OCI-LY7 (cell line): ENCODE measurements at regions not wholly inside any gene's neighbourhood (a gene's known extent, or its start where the extent isn't known, plus 50 kb on each side); places are given as distances from the start of the nearest gene placed in this dataset.

Source experiments
- BruUV-seq: library from RNA; stranded (reverse); fragments of 400-500 nt; replicated peaks from 2 replicates; lab custom pipeline; 2021; lab: Mats Ljungman, UMichigan
- CTCF ChIA-PET: fragments of 300-600 bp; sonication (Branson Sonifier 250); formaldehyde crosslinking; loops from one replicate; lab custom pipeline; 2022; ENCODE audit warnings: antibody characterized with exemption; ENCODE audit not compliant: unreplicated experiment; lab: Charles Lee
- POLR2A ChIA-PET: fragments of 300-600 bp; sonication (Branson Sonifier 250); formaldehyde crosslinking; loops from one replicate; lab custom pipeline; 2022; ENCODE audit warnings: antibody characterized with exemption; lab: Charles Lee
- DNase-seq: peaks from one replicate; pipeline ENCODE4 v3.0.0-alpha.2; 2015; ENCODE audit warnings: low spot score
- H2AFZ ChIP-seq: fragments of 200-600 bp; sonication (generic), shearing (Covaris generic); 2 replicates; pipeline ENCODE4 v1.6.1; 2014; ENCODE audit warnings: mild to moderate bottlenecking, antibody characterized with exemption, low read length, moderate library complexity
- H3K27ac ChIP-seq: fragments of 200-600 bp; sonication (generic); 2 replicates; pipeline ENCODE4 v1.5.1; 2014; ENCODE audit warnings: mixed run types, low read depth, mild to moderate bottlenecking, moderate library complexity, low read length, inconsistent platforms; ENCODE audit not compliant: poor library complexity, severe bottlenecking
- H3K36me3 ChIP-seq: fragments of 200-600 bp; sonication (generic); 2 replicates; pipeline ENCODE4 v1.6.1; 2014; ENCODE audit warnings: mild to moderate bottlenecking, antibody characterized with exemption, low read length, moderate library complexity, mixed read lengths; ENCODE audit not compliant: insufficient read depth
- H3K4me1 ChIP-seq: fragments of 200-600 bp; sonication (generic); 2 replicates; pipeline ENCODE4 v1.5.1; 2014; ENCODE audit warnings: mild to moderate bottlenecking, low read length; ENCODE audit not compliant: insufficient read depth, poor library complexity, severe bottlenecking
- H3K4me2 ChIP-seq: fragments of 200-600 bp; sonication (generic); 2 replicates; pipeline ENCODE4 v1.6.1; 2014; ENCODE audit warnings: mild to moderate bottlenecking, low read length
- H3K4me3 ChIP-seq: fragments of 200-600 bp; sonication (generic); 2 replicates; pipeline ENCODE4 v1.5.1; 2014; ENCODE audit warnings: mild to moderate bottlenecking, low read depth, low read length; ENCODE audit not compliant: poor library complexity, severe bottlenecking
- H3K79me2 ChIP-seq: fragments of 200-600 bp; sonication (generic); 2 replicates; pipeline ENCODE4 v1.6.1; 2016; ENCODE audit warnings: low read depth, mild to moderate bottlenecking, low read length, moderate library complexity, mixed read lengths; ENCODE audit not compliant: insufficient read depth
- H3K9me2 ChIP-seq: fragments of 200-600 bp; sonication (generic); 2 replicates; pipeline ENCODE4 v1.6.1; 2016; ENCODE audit warnings: mild to moderate bottlenecking, low read length, mixed read lengths; ENCODE audit not compliant: insufficient read depth
- H3K9me3 ChIP-seq: fragments of 200-600 bp; sonication (generic); 2 replicates; pipeline ENCODE4 v1.6.1; 2014; ENCODE audit warnings: mild to moderate bottlenecking, mixed run types, low read length, mixed read lengths
- H4K20me1 ChIP-seq: fragments of 200-600 bp; sonication (generic); 2 replicates; pipeline ENCODE4 v1.6.1; 2014; ENCODE audit warnings: mild to moderate bottlenecking, antibody characterized with exemption, low read length, moderate library complexity, mixed read lengths; ENCODE audit not compliant: insufficient read depth
- CTCF ChIP-seq: fragments of 200-600 bp; sonication (generic); conservative IDR thresholded peaks from 2 replicates; pipeline ENCODE4 v1.5.1; 2014; ENCODE audit warnings: mild to moderate bottlenecking, antibody characterized with exemption, low read length, moderate library complexity, mixed read lengths
- EZH2phosphoT487 ChIP-seq: fragments of 200-600 bp; sonication (generic); IDR thresholded peaks from 2 replicates; pipeline ENCODE4 v1.6.1; 2018; ENCODE audit warnings: low read depth, borderline replicate concordance, mild to moderate bottlenecking, mixed run types, antibody characterized with exemption, low read length, moderate library complexity, mixed read lengths
- intact Hi-C: fragments of 100-400 bp; cut with micrococcal nuclease; formaldehyde crosslinking; loops from one replicate; pipeline ENCODE4 v1.10.0; 2022; ENCODE audit not compliant: unreplicated experiment

- TF ChIP-seq CTCF (no peak), EZH2phosphoT487 (no peak)
- Histone ChIP-seq H3K9me3 (no peaks in the 10 kb centered on the region), H3K27ac (no peak overlapping the region), H3K4me3 (no peak overlapping the region), H2AFZ (no peak overlapping the region), H3K4me1 (no peaks in the 10 kb centered on the region), H3K9me2 (no peaks in the 10 kb centered on the region), H3K36me3 (no peaks in the 10 kb centered on the region), H3K79me2 (no peaks in the 10 kb centered on the region), H3K4me2 (no peak overlapping the region), H4K20me1 (no peaks in the 10 kb centered on the region)
- BruUV-seq, result no TSS peak
- POLR2A ChIA-PET, result interaction anchor here (0.6 to 1.1 kb wide), 2 partner anchors 61 to 97 kb away, joined by 3 read pairs; no protein-coding TSS in a partner anchor
- no peak for DNase-seq
- CTCF ChIA-PET, result no interaction called here
- intact Hi-C loops, result no loop called here
Observed at GRCh38 chr9:31823365-31823764, 561.1 kb upstream of the ACO1 start.

- Histone ChIP-seq H3K79me2 (no peaks in the 10 kb centered on the region), H3K9me3 (no peaks in the 10 kb centered on the region), H3K36me3 (no peaks in the 10 kb centered on the region), H4K20me1 (no peaks in the 10 kb centered on the region), H3K4me1 (no peaks in the 10 kb centered on the region), H3K4me2 (no peak overlapping the region), H3K4me3 (no peak overlapping the region), H3K27ac (no peak overlapping the region), H3K9me2 (no peaks in the 10 kb centered on the region), H2AFZ (no peak overlapping the region)
- no peak for DNase-seq
- ChIA-PET POLR2A (no interaction called here), CTCF (no interaction called here)
- no TSS peak for BruUV-seq
- intact Hi-C loops, result no loop called here
- TF ChIP-seq EZH2phosphoT487, result no peak
Observed at GRCh38 chr9:31824860-31825259, 559.6 kb upstream of the ACO1 start.

GRCh38 chr9:31837211-31837610 is 547.2 kb upstream of the ACO1 start:
- Histone ChIP-seq H2AFZ (no peak overlapping the region), H3K4me2 (no peak overlapping the region), H3K4me3 (no peak overlapping the region), H3K79me2 (no peaks in the 10 kb centered on the region), H3K4me1 (no peaks in the 10 kb centered on the region), H3K9me3 (no peaks in the 10 kb centered on the region), H3K36me3 (no peaks in the 10 kb centered on the region), H3K27ac (no peak overlapping the region), H4K20me1 (no peaks in the 10 kb centered on the region), H3K9me2 (no peaks in the 10 kb centered on the region)
- POLR2A ChIA-PET, result no interaction called here
- DNase-seq, result no peak
- BruUV-seq, result no TSS peak
- CTCF ChIA-PET, result no interaction called here
- intact Hi-C loops, result no loop called here
- no peak for TF ChIP-seq CTCF
- TF ChIP-seq EZH2phosphoT487, result no peak
